Endothelial cell of umbilical vein (primary cell): ENCODE measurements at regions not wholly inside any gene's neighbourhood (a gene's known extent, or its start where the extent isn't known, plus 50 kb on each side); places are given as distances from the start of the nearest gene placed in this dataset.

Experiments
- BruUV-seq: library from RNA; stranded (reverse); fragments of 400-500 nt; replicated peaks from 2 replicates; lab custom pipeline; 2021; lab: Mats Ljungman, UMichigan
- CTCF ChIA-PET: fragments of 300-600, 350-600 bp; sonication (Branson Sonifier 250); formaldehyde crosslinking; loops from one replicate; lab custom pipeline; 2021; ENCODE audit warnings: antibody characterized with exemption, inconsistent platforms; lab: Charles Lee
- POLR2A ChIA-PET: fragments of 300-600, 350-600 bp; sonication (Branson Sonifier 250); formaldehyde crosslinking; loops from one replicate; lab custom pipeline; 2021; ENCODE audit warnings: antibody characterized with exemption, inconsistent platforms; lab: Charles Lee
- DNase-seq: peaks from one replicate; pipeline ENCODE4 v3.0.0-alpha.2; 2011; ENCODE audit warnings: low read depth, low spot score
- FAIRE-seq: peaks from 2 replicates; lab custom pipeline; 2011; peaks lifted over from hg19 to GRCh38; lab: Jason Lieb, UNC
- H2AFZ ChIP-seq: 2 replicates; pipeline ENCODE4 v1.6.0; 2012; ENCODE audit warnings: low read depth, low read length, control low read depth, inconsistent platforms
- H3K27ac ChIP-seq: 2 replicates; pipeline ENCODE4 v1.5.1; 2011; ENCODE audit warnings: low read depth, mild to moderate bottlenecking, control low read depth, low read length, moderate library complexity; ENCODE audit not compliant: insufficient read depth
- H3K27me3 ChIP-seq, 2 experiments: 2 replicates each; pipeline versions ENCODE4 v1.6.0 to v1.6.1; 2011; ENCODE audit warnings: low read length in 2 of 2, mixed read lengths in 1 of 2; ENCODE audit not compliant: control insufficient read depth in 2 of 2, insufficient read depth in 2 of 2
- H3K36me3 ChIP-seq, 2 experiments: 2 replicates in 1 of 2; 3 replicates in 1 of 2; pipeline ENCODE4 v1.5.1; 2011; ENCODE audit warnings: low read length in 2 of 2, mild to moderate bottlenecking in 1 of 2, moderate library complexity in 1 of 2; ENCODE audit not compliant: control insufficient read depth in 2 of 2, insufficient read depth in 2 of 2; ENCODE audit errors: extremely low read depth in 1 of 2
- H3K4me1 ChIP-seq: 3 replicates; pipeline ENCODE4 v1.5.1; 2011; ENCODE audit warnings: mild to moderate bottlenecking, low read length; ENCODE audit not compliant: control insufficient read depth, insufficient read depth; ENCODE audit errors: extremely low read depth
- H3K4me2 ChIP-seq: 2 replicates; pipeline ENCODE4 v1.6.1; 2011; ENCODE audit warnings: low read length, control low read depth, mixed read lengths; ENCODE audit not compliant: insufficient read depth
- H3K4me3 ChIP-seq, 3 experiments: fragments of 200-600 bp in 1 of 3; sonication (generic), shearing (Covaris generic) in 1 of 3; replicated peaks in 1 of 3; 2 replicates each; pipeline ENCODE4 v1.5.1; 2011 to 2016; ENCODE audit warnings: control low read depth in 3 of 3, low read length in 3 of 3, mild to moderate bottlenecking in 2 of 3, inconsistent platforms in 1 of 3, low read depth in 1 of 3, moderate library complexity in 1 of 3; ENCODE audit not compliant: insufficient read depth in 1 of 3
- H3K79me2 ChIP-seq: 2 replicates; pipeline ENCODE4 v1.6.0; 2012; ENCODE audit warnings: low read length, inconsistent platforms; ENCODE audit not compliant: control insufficient read depth, insufficient read depth
- H3K9ac ChIP-seq: replicated peaks from 2 replicates; pipeline ENCODE3; 2011; ENCODE audit warnings: low read length, control low read depth; ENCODE audit not compliant: insufficient read depth; ENCODE audit errors: extremely low read depth
- H3K9me1 ChIP-seq: replicated peaks from 3 replicates; pipeline ENCODE4 v1.6.0; 2011; ENCODE audit warnings: mild to moderate bottlenecking, low read length; ENCODE audit not compliant: control insufficient read depth, insufficient read depth; ENCODE audit errors: extremely low read depth
- H3K9me3 ChIP-seq: replicated peaks from 2 replicates; pipeline ENCODE4 v1.5.1; 2012; ENCODE audit warnings: low read length, inconsistent platforms; ENCODE audit not compliant: control insufficient read depth, insufficient read depth
- H4K20me1 ChIP-seq: replicated peaks from 2 replicates; pipeline ENCODE3; 2011; ENCODE audit warnings: mild to moderate bottlenecking, low read length; ENCODE audit not compliant: control insufficient read depth, insufficient read depth; ENCODE audit errors: extremely low read depth
- EZH2 ChIP-seq: IDR thresholded peaks from 2 replicates; pipeline ENCODE4 v1.6.1; 2012; ENCODE audit warnings: borderline replicate concordance, low read depth, mild to moderate bottlenecking, moderate library complexity, low read length, inconsistent platforms; ENCODE audit not compliant: severe bottlenecking
- FOS ChIP-seq: IDR thresholded peaks from 2 replicates; pipeline ENCODE4 v1.6.1; 2011; ENCODE audit warnings: mild to moderate bottlenecking, low read length, moderate library complexity, borderline replicate concordance; ENCODE audit not compliant: insufficient read depth
- GATA2 ChIP-seq: IDR thresholded peaks from 2 replicates; pipeline ENCODE4 v1.7.0; 2011; ENCODE audit warnings: low read depth, mild to moderate bottlenecking, moderate library complexity, mixed read lengths, low read length; ENCODE audit not compliant: insufficient read length, insufficient read depth
- JUN ChIP-seq: IDR thresholded peaks from 2 replicates; pipeline ENCODE4 v1.6.1; 2011; ENCODE audit warnings: borderline replicate concordance, low read depth; ENCODE audit not compliant: insufficient read length, insufficient read depth
- MAX ChIP-seq: IDR thresholded peaks from 2 replicates; pipeline ENCODE4 v1.6.1; 2011; ENCODE audit not compliant: insufficient read depth, insufficient read length
- POLR2A ChIP-seq: IDR thresholded peaks from 2 replicates; pipeline ENCODE4 v1.6.1; 2012; ENCODE audit warnings: low read depth, mild to moderate bottlenecking, control low read depth, low read length
- POLR2AphosphoS5 ChIP-seq: IDR thresholded peaks from 2 replicates; pipeline ENCODE4 v1.6.1; 2012; ENCODE audit warnings: low read depth, mild to moderate bottlenecking, control low read depth, low read length, moderate library complexity; ENCODE audit not compliant: insufficient read depth
- dilution Hi-C: fragments of 300-500 bp; cut with MboI; formaldehyde crosslinking; loops from one replicate; pipeline ENCODE4 v1.15.0; 2019; ENCODE audit warnings: low sequenced_read_pairs; ENCODE audit not compliant: extremely low pct_ligation_motif_present
- intact Hi-C: fragments of 100-400 bp; cut with micrococcal nuclease; formaldehyde crosslinking; loops from one replicate; pipeline ENCODE4 v1.10.0; 2022

GRCh38 chr6:14747881-14748520 is 497.9 kb upstream of the JARID2 start:
- intact Hi-C loops, result no loop called here
- no TSS peak for BruUV-seq
- no peak overlapping the region for H2AFZ ChIP-seq
- POLR2A ChIA-PET, result no interaction called here
- no peak overlapping the region for H3K4me2 ChIP-seq
- no peaks in the 10 kb centered on the region for H4K20me1 ChIP-seq
- H3K9me3 ChIP-seq, result no peaks in the 10 kb centered on the region
- no peaks in the 10 kb centered on the region for H3K4me1 ChIP-seq
- H3K4me3 ChIP-seq, result no peak overlapping the region
- TF ChIP-seq FOS (no peak), POLR2A (no peak), POLR2AphosphoS5 (no peak)
- no peaks in the 10 kb centered on the region for H3K36me3 ChIP-seq
- no peaks in the 10 kb centered on the region for H3K27me3 ChIP-seq
- H3K27ac ChIP-seq, result no peak overlapping the region
- CTCF ChIA-PET, result no interaction called here
- DNase-seq (no peak), FAIRE-seq (no peak)
- dilution Hi-C loops, result no loop called here
- no peaks in the 10 kb centered on the region for H3K9me1 ChIP-seq
- H3K79me2 ChIP-seq, result no peaks in the 10 kb centered on the region
- H3K9ac ChIP-seq, result no peak overlapping the region

GRCh38 chr6:14748679-14749078 is 497.2 kb upstream of the JARID2 start:
- no peak overlapping the region for H3K9ac ChIP-seq
- H3K36me3 ChIP-seq, result no peaks in the 10 kb centered on the region
- ChIA-PET CTCF (no interaction called here), POLR2A (no interaction called here)
- no peak overlapping the region for H3K4me3 ChIP-seq
- H3K4me1 ChIP-seq, result no peaks in the 10 kb centered on the region
- dilution Hi-C loops (no loop called here), intact Hi-C loops (no loop called here)
- no peaks in the 10 kb centered on the region for H3K79me2 ChIP-seq
- H2AFZ ChIP-seq, result no peak overlapping the region
- no peak overlapping the region for H3K27ac ChIP-seq
- H3K27me3 ChIP-seq, result no peaks in the 10 kb centered on the region
- DNase-seq, result no peak
- no TSS peak for BruUV-seq
- FAIRE-seq, result no peak
- no peaks in the 10 kb centered on the region for H3K9me3 ChIP-seq
- H4K20me1 ChIP-seq, result no peaks in the 10 kb centered on the region
- H3K4me2 ChIP-seq, result no peak overlapping the region
- H3K9me1 ChIP-seq, result no peaks in the 10 kb centered on the region
- TF ChIP-seq GATA2 (no peak), EZH2 (no peak), MAX (no peak), JUN (no peak)
